H9 (cell line): ENCODE measurements at regions not wholly inside any gene's neighbourhood (a gene's known extent, or its start where the extent isn't known, plus 50 kb on each side); places are given as distances from the start of the nearest gene placed in this dataset.

Experiments used
- DNase-seq: peaks from one replicate; pipeline ENCODE4 v3.0.0-alpha.2; 2017
- H2AFZ ChIP-seq: one replicate; pipeline ENCODE4 v1.6.1; 2013; ENCODE audit warnings: mild to moderate bottlenecking, low read length, control low read depth, moderate library complexity
- H2AK5ac ChIP-seq: 2 replicates; pipeline ENCODE4 v1.6.1; 2013; ENCODE audit warnings: low read length, control low read depth, mixed read lengths; ENCODE audit not compliant: insufficient read length
- H2BK120ac ChIP-seq: one replicate; pipeline ENCODE4 v1.6.1; 2013; ENCODE audit warnings: low read depth, mild to moderate bottlenecking, low read length, control low read depth, inconsistent platforms; ENCODE audit not compliant: poor library complexity, severe bottlenecking
- H2BK12ac ChIP-seq: 2 replicates; pipeline ENCODE4 v1.6.1; 2013; ENCODE audit warnings: low read length, control low read depth, mixed read lengths, low read depth; ENCODE audit not compliant: insufficient read length
- H2BK15ac ChIP-seq: 2 replicates; pipeline ENCODE4 v1.6.1; 2013; ENCODE audit warnings: low read depth, low read length, control low read depth
- H2BK20ac ChIP-seq: one replicate; pipeline ENCODE4 v1.6.1; 2013; ENCODE audit warnings: low read depth, mild to moderate bottlenecking, low read length, control low read depth, inconsistent platforms; ENCODE audit not compliant: poor library complexity, severe bottlenecking
- H2BK5ac ChIP-seq: 2 replicates; pipeline ENCODE4 v1.6.1; 2013; ENCODE audit warnings: low read length, control low read depth, mixed read lengths; ENCODE audit not compliant: insufficient read length
- H3K14ac ChIP-seq: 2 replicates; pipeline ENCODE4 v1.6.1; 2013; ENCODE audit warnings: low read length, control low read depth; ENCODE audit not compliant: insufficient read depth
- H3K18ac ChIP-seq: 2 replicates; pipeline ENCODE4 v1.6.1; 2013; ENCODE audit warnings: low read depth, mild to moderate bottlenecking, mixed read lengths, low read length, control low read depth; ENCODE audit not compliant: insufficient read length
- H3K23ac ChIP-seq: 2 replicates; pipeline ENCODE4 v1.6.1; 2013; ENCODE audit warnings: low read length, control low read depth, mixed read lengths, low read depth; ENCODE audit not compliant: insufficient read length
- H3K23me2 ChIP-seq: 2 replicates; pipeline ENCODE4 v1.6.1; 2013; ENCODE audit warnings: low read depth, mild to moderate bottlenecking, mixed read lengths, low read length, control low read depth; ENCODE audit not compliant: insufficient read length, poor library complexity, severe bottlenecking
- H3K27ac ChIP-seq: 2 replicates; pipeline ENCODE4 v1.5.1; 2013; ENCODE audit warnings: low read length, control low read depth, mixed read lengths, low read depth; ENCODE audit not compliant: insufficient read length
- H3K27me3 ChIP-seq: 2 replicates; pipeline ENCODE4 v1.6.1; 2013; ENCODE audit warnings: low read length, control low read depth, inconsistent platforms; ENCODE audit not compliant: insufficient read depth
- H3K4ac ChIP-seq: 2 replicates; pipeline ENCODE4 v1.6.1; 2013; ENCODE audit warnings: low read depth, mild to moderate bottlenecking, control low read depth, inconsistent platforms, low read length, moderate library complexity
- H3K4me1 ChIP-seq: 2 replicates; pipeline ENCODE4 v1.6.1; 2013; ENCODE audit warnings: low read length, control low read depth, inconsistent platforms; ENCODE audit not compliant: insufficient read depth
- H3K4me2 ChIP-seq: 2 replicates; pipeline ENCODE4 v1.6.1; 2013; ENCODE audit warnings: low read length, control low read depth, mixed read lengths; ENCODE audit not compliant: insufficient read length, insufficient read depth
- H3K56ac ChIP-seq: 2 replicates; pipeline ENCODE4 v1.6.1; 2013; ENCODE audit warnings: low read depth, mild to moderate bottlenecking, mixed read lengths, low read length, control low read depth; ENCODE audit not compliant: insufficient read length
- H3K79me1 ChIP-seq: 2 replicates; pipeline ENCODE4 v1.6.1; 2013; ENCODE audit warnings: low read depth, mild to moderate bottlenecking, moderate library complexity, low read length, control low read depth, inconsistent platforms; ENCODE audit not compliant: insufficient read depth, poor library complexity, severe bottlenecking
- H3K79me2 ChIP-seq: 2 replicates; pipeline ENCODE4 v1.6.1; 2013; ENCODE audit warnings: low read length, control low read depth, inconsistent platforms; ENCODE audit not compliant: insufficient read depth
- H3K9ac ChIP-seq: 2 replicates; pipeline ENCODE4 v1.6.1; 2013; ENCODE audit warnings: low read length, control low read depth, mixed read lengths; ENCODE audit not compliant: insufficient read length; ENCODE audit errors: extremely low read depth
- H3K9me3 ChIP-seq: one replicate; pipeline ENCODE4 v1.6.1; 2013; ENCODE audit warnings: low read depth, low read length, inconsistent platforms; ENCODE audit not compliant: control insufficient read depth
- H3T11ph ChIP-seq: one replicate; pipeline ENCODE4 v1.6.1; 2013; ENCODE audit warnings: mild to moderate bottlenecking, low read length, control low read depth, inconsistent platforms
- H4K20me1 ChIP-seq: one replicate; pipeline ENCODE4 v1.6.1; 2013; ENCODE audit not compliant: control insufficient read depth, insufficient read length, insufficient read depth
- H4K5ac ChIP-seq: 2 replicates; pipeline ENCODE4 v1.6.1; 2013; ENCODE audit warnings: low read depth, mild to moderate bottlenecking, mixed read lengths, low read length, control low read depth; ENCODE audit not compliant: insufficient read length
- H4K8ac ChIP-seq: replicated peaks from 2 replicates; pipeline ENCODE4 v1.6.1; 2013; ENCODE audit warnings: low read length, control low read depth, mixed read lengths, low read depth; ENCODE audit not compliant: insufficient read length
- H4K91ac ChIP-seq: 2 replicates; pipeline ENCODE4 v1.6.1; 2013; ENCODE audit warnings: low read depth, mild to moderate bottlenecking, moderate library complexity, mixed read lengths, low read length, control low read depth; ENCODE audit not compliant: insufficient read length
- H3K27ac Mint-ChIP-seq, 3 experiments: 2 replicates in 2 of 3; 3 replicates in 1 of 3; pipeline ENCODE4 v1.8.0; 2020 to 2021; ENCODE audit warnings: mixed read lengths in 3 of 3, mild to moderate bottlenecking in 1 of 3, moderate library complexity in 1 of 3
- H3K27me3 Mint-ChIP-seq: 2 replicates; pipeline ENCODE4 v1.8.0; 2021; ENCODE audit warnings: low read depth, mild to moderate bottlenecking, moderate library complexity, mixed read lengths
- H3K36me3 Mint-ChIP-seq, 3 experiments: 2 replicates in 2 of 3; 3 replicates in 1 of 3; pipeline ENCODE4 v1.8.0; 2020 to 2021; ENCODE audit warnings: low read depth in 3 of 3, mixed read lengths in 3 of 3; ENCODE audit not compliant: insufficient read depth in 1 of 3
- H3K4me1 Mint-ChIP-seq, 2 experiments: 2 replicates each; pipeline ENCODE4 v1.8.0; 2020; ENCODE audit warnings: mixed read lengths in 2 of 2
- H3K4me3 Mint-ChIP-seq, 2 experiments: 2 replicates in 1 of 2; 3 replicates in 1 of 2; pipeline ENCODE4 v1.8.0; 2020 to 2021; ENCODE audit warnings: mild to moderate bottlenecking in 2 of 2, mixed read lengths in 2 of 2, moderate library complexity in 1 of 2
- H3K9me3 Mint-ChIP-seq, 2 experiments: 2 replicates in 1 of 2; 3 replicates in 1 of 2; pipeline ENCODE4 v1.8.0; 2020; ENCODE audit warnings: mild to moderate bottlenecking in 2 of 2, mixed read lengths in 2 of 2, moderate library complexity in 1 of 2
- CTCF ChIP-seq: fragments of 200-600 bp; sonication (generic); conservative IDR thresholded peaks from 3 replicates; pipeline ENCODE4 v1.8.0; 2021; ENCODE audit warnings: antibody characterized with exemption, mild to moderate bottlenecking
- WGBS: extraction: QIAGEN DNeasy Blood & Tissue Kit; methylation state at CpG from one replicate; pipeline ENCODE4 v1.1.7; 2013; ENCODE audit warnings: missing lambda C conversion rate, low lambda C conversion rate, mixed read lengths; ENCODE audit not compliant: insufficient read length; ENCODE audit errors: extremely low coverage; 5-methylcytosine and 5-hydroxymethylcytosine counted together

- no peak overlapping the region for H2BK120ac ChIP-seq
- no peak overlapping the region for H3K18ac ChIP-seq
- H4K8ac ChIP-seq = no peak overlapping the region
- H3K23me2 ChIP-seq = no peaks in the 10 kb centered on the region
- H2BK15ac ChIP-seq = no peak overlapping the region
- no peak overlapping the region for H4K5ac ChIP-seq
- no peaks in the 10 kb centered on the region; the same call in 1 of the 2 replicates for H3K27me3 Mint-ChIP-seq
- 0 out of 2 replicates have a peak, but pooled peaks cover 2% of the 10 kb centered on the region for H3K4me1 ChIP-seq
- no peak overlapping the region for H2BK5ac ChIP-seq
- peak; percentile 83 for TF ChIP-seq CTCF
- H3K4ac ChIP-seq = no peak overlapping the region
- no peak overlapping the region for H3K56ac ChIP-seq
- no peak overlapping the region for H3K9ac ChIP-seq
- peaks cover 4 to 6% of the 10 kb centered on the region in 2 experiments for H3K4me1 Mint-ChIP-seq
- no peak overlapping the region for H2BK12ac ChIP-seq
- H2AK5ac ChIP-seq = no peak overlapping the region
- no peaks in the 10 kb centered on the region for H3K27me3 ChIP-seq
- H3K79me1 ChIP-seq = no peaks in the 10 kb centered on the region
- no peak overlapping the region for H3K14ac ChIP-seq
- no peaks in the 10 kb centered on the region for H3K79me2 ChIP-seq
- DNase-seq = peak; percentile 76
- no peak overlapping the region for H2AFZ ChIP-seq
- no peak overlapping the region for H3K27ac ChIP-seq
- H3K27ac Mint-ChIP-seq = no peak overlapping the region
- H3K4me2 ChIP-seq = no peak overlapping the region
- WGBS = no CpG with 5 or more reads among the region's 12 CpGs
- no peak overlapping the region for H3K4me3 Mint-ChIP-seq
- no peaks in the 10 kb centered on the region for H3K9me3 ChIP-seq
- H3K36me3 Mint-ChIP-seq = no peaks in the 10 kb centered on the region; a peak in 2 of 7 replicates
- H4K20me1 ChIP-seq = no peaks in the 10 kb centered on the region
- peaks cover 3 to 4% of the 10 kb centered on the region in 2 experiments; a peak in 4 of 5 replicates for H3K9me3 Mint-ChIP-seq
- H4K91ac ChIP-seq = no peak overlapping the region
- no peak overlapping the region for H3K23ac ChIP-seq
- no peak overlapping the region for H3T11ph ChIP-seq
- no peak overlapping the region for H2BK20ac ChIP-seq
These were observed 181.0 kb upstream of the KCNIP4 start for GRCh38 chr4:22129454-22130029.
